GM23338 (cell line): ENCODE measurements at regions not wholly inside any gene's neighbourhood (a gene's known extent, or its start where the extent isn't known, plus 50 kb on each side); places are given as distances from the start of the nearest gene placed in this dataset.

Experiments used
- CREB1 ChIP-seq: fragments of 250-450 bp; sonication (Bioruptor Pico); IDR thresholded peaks from 2 replicates; pipeline ENCODE4 v1.5.0; 2020; ENCODE audit warnings: low read depth, mild to moderate bottlenecking, moderate library complexity
- EZH2 ChIP-seq: fragments of 200-600 bp; sonication (generic); IDR thresholded peaks from one replicate; pipeline ENCODE4 v1.8.0; 2017; ENCODE audit warnings: antibody characterized with exemption, mild to moderate bottlenecking, low read depth; ENCODE audit not compliant: unreplicated experiment
- JUNB ChIP-seq: IDR thresholded peaks from one replicate; pipeline ENCODE4 v1.6.1; 2016; ENCODE audit warnings: antibody characterized with exemption; ENCODE audit not compliant: unreplicated experiment
- POLR2AphosphoS5 ChIP-seq: IDR thresholded peaks from 2 replicates; pipeline ENCODE4 v1.6.1; 2016; ENCODE audit warnings: antibody characterized with exemption, low read depth
- TF ChIP-seq, protein P1 (sequence below), 2 experiments: fragments of 200-600 bp in 1 of 2; sonication (generic) in 1 of 2; conservative IDR thresholded peaks; 2 replicates each; pipeline versions ENCODE4 v1.5.1 to v1.6.1; 2016 to 2017; ENCODE audit warnings: antibody characterized with exemption in 2 of 2, low read depth in 2 of 2, mild to moderate bottlenecking in 2 of 2, moderate library complexity in 1 of 2

DNA sequence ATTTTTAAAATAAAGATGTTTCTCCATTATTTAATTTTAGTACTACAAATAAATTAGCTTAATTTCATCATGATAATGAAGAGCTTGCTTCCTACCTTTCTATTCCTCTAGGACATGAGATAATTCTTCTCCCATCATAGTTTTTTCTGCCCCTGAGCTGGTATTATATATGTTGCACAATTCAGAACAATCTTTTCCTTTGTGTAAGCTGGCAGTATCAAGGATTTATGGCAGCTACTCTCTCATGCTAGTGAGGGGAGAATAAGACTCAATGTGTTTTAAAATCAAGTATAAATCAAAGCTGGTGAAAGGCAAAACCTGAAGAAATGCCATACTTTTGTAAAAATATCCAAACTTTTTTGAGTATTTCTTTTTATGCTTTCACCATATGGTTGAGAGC, 1405.3 kb downstream of the SI start:
- TF ChIP-seq, protein P1, sequence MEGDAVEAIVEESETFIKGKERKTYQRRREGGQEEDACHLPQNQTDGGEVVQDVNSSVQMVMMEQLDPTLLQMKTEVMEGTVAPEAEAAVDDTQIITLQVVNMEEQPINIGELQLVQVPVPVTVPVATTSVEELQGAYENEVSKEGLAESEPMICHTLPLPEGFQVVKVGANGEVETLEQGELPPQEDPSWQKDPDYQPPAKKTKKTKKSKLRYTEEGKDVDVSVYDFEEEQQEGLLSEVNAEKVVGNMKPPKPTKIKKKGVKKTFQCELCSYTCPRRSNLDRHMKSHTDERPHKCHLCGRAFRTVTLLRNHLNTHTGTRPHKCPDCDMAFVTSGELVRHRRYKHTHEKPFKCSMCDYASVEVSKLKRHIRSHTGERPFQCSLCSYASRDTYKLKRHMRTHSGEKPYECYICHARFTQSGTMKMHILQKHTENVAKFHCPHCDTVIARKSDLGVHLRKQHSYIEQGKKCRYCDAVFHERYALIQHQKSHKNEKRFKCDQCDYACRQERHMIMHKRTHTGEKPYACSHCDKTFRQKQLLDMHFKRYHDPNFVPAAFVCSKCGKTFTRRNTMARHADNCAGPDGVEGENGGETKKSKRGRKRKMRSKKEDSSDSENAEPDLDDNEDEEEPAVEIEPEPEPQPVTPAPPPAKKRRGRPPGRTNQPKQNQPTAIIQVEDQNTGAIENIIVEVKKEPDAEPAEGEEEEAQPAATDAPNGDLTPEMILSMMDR (conservative IDR thresholded peaks at IDR 0.05; ENCODE audit: low read depth in 2 of 2): no peak
- TF ChIP-seq POLR2AphosphoS5 (no peak), CREB1 (CRISPR knock-in tag) (no peak), EZH2 (no peak), JUNB (no peak)
